Activated effector memory CD4-positive, alpha-beta T cell treated with Interleukin-2 at 50 U/mL for 16 hours (primary cell): ENCODE measurements at regions not wholly inside any gene's neighbourhood (a gene's known extent, or its start where the extent isn't known, plus 50 kb on each side); places are given as distances from the start of the nearest gene placed in this dataset.
"Not testable (repeated sequence)": the region's sequence is repeated elsewhere in the genome, so short reads cannot be mapped to it uniquely, and the experiment has no call there.

Experiments
- DNase-seq: peaks from one replicate; pipeline ENCODE4 v3.0.0-alpha.2; 2020

DNA sequence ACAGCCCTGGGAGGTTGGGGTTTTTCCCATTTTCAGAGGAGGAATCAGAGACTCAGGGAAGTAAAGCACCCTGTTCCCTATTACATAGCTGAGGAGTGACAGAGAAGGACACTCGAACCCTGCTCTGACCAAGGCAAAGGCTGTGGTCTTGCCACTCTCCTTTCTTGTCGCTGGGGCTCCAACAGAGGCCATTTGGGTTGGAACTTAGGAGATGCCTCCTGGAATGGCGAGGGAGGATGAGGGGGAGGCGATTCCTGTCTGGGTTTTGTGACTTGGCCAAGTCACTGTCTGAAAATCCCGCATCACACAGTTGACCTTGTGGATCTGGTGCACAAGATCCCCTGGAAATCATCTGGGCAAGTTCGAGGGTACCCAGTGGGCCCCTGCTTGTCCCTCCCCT lies 64.0 kb upstream of the HAND1 start:
- DNase-seq = no peak

DNA sequence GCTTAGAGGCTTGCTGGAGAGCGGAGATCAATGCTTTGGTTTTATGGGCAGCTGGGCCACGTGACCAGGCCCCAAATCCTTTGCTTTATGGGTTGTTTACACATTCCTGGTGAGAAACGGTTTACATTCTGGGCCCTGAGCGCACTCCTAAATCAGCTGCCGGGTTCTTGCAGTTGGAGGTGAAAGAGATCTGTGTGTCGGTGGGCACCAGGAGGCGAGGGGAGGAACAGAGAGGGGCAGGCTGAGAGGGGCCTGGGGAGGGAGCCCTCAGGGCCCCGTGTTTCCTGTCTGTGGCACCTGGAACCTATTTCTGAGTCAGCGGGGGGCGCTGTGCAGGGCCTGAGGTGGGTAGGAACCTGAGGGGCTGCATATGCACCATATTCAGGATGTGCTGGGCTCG lies 63.5 kb upstream of the HAND1 start:
- DNase-seq = no peak

DNA sequence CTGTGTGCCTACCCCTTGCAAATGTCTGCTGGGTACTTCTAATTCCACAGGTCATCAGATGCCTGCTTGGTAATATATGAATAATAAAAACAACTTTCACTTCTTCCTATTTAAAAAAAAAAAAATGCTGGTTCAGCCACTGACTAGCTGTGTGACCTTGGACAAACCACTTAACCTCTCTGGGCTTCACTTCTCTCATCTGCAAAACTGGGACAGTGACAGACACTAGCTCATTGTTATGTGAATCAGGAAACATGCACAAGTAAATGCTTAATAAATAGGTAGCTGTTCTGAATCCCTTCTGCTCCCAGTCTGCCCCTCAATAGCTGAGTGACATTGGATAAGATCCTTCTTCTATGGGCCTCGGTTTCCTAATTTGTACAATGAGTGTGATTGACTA lies 62.6 kb upstream of the HAND1 start:
- no peak for DNase-seq

DNA sequence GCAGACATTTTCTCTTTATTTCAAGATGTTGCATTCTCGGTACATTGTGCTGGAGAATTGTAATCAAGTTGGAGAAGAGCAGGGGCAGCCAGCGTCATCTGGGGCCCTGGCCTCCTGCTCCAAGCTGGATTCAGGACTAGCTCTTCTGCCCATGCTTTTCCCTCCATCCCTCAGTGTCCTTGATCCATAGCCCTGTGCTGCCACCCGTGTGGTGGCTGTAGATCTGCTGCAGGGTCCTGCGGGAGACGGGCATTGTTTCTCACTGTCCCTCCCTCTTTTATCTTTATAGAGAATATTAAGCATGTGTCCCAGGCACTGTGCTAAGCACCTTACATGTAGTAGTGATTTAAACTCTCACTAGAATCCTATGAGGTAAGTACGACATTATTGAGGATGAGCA lies 60.5 kb upstream of the HAND1 start:
- DNase-seq = no peak

DNA sequence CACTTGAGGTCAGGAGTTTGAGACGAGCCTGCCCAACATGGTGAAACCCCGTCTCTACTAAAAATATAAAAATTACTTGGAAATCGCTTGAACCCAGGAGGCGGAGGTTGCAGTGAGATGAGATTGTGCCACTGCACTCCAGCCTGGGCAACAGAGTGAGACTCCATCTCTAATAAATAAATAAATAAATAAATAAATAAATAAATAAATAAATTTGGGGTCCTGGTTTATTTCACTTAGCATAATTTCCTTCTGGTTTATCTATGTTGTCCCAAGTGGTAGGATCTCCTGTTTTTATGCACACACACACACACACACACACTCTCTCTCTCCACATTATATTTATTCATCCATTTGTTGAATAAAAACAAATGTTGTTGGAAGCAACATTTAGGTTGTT lies 58.4 kb upstream of the HAND1 start:
- DNase-seq = not testable (repeated sequence)

DNA sequence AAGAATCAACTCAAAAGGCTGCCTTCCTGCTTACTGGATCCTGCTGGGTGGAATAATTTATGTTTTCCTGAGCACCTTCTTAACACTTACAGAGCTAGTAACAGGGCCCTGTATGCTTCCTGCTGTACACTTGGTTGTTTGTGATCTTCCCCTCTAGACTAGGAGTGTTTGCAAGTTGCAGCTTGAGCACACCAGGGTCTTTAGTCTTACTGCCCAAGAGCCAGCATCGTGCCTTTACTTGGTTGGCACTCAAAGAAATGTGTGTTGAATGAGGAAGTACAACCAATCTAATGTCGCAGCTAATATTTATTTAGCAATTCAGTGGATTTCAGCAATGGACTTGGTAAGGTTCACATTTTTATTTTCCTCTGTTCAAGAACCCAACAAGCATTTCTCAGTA lies 57.5 kb upstream of the HAND1 start:
- DNase-seq = no peak

DNA sequence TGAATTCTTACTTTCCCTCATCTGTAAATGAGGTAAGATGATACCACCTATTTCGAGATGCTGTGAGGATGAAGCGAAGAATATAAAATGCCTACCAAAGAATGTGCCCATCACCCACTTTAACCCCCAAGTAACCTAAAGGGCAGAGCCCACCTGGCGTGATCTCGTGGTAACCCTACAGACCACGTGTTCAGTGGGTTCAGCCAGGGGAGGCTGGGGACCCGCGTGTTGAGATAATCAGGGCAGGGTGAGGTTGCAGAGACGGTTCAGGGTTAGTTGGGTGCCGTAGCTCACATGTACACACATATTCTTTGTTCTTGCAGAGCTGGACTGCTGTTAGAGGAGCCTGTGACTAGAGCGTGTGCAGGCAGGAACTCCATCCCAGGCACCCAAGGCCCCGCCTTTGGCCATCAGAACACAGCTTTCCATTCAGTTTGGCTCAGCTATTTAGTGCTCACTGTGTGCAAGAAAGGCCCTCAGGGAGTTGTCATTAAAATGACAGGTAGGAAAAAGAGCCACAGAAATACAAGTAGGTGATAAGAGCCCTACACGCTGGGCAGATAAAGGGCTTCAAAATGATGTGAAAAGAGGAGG lies 56.5 kb upstream of the HAND1 start:
- no peak for DNase-seq

DNA sequence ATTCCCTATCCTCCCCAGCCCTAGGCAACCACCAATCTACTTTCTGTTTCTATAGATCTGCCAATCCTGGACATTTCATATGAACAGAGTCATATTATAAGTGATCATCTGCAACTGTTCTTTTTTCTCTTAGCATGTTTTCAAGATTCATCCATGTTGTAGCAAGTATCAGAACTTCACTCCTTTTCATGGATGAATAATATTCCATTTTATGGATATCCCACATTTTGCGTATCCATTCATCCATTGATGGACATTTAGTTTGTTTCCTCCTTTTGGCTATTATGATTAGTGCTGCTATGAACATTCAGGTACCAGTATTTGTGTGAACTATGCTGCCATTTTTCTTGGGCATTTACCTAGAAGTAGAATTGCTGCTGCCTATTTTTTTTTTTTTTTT lies 51.3 kb upstream of the HAND1 start:
- DNase-seq = no peak

DNA sequence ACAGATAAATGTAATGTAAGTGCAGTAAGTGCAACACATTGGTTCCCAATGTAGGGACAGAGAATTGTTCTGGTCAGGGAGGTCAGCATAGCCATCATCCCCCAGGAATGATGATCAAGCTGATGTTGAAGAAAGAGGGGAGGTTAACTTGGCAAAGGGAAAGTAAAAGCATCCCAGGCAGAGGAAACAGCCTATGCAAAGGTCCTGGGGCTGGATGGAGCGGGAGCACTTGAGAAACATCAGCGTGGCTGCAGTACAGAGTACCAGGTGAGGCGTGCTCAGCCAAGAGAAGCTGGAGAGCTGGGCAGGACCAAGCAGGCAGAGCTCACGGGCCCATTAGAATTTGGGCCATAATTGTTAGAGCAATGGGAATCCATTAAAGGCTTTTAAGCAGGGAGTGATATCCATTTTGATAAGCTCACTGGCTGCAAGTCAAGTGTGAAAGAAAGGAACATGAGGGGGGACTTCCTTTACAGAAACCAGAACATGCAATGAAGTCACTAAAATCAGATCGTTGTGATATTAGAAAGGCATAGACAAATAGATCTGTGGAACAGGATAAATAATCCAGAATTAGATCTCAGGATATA lies 50.1 kb upstream of the HAND1 start:
- DNase-seq = no peak
